Body of pancreas (tissue), 4 donors: ENCODE measurements at regions not wholly inside any gene's neighbourhood (a gene's known extent, or its start where the extent isn't known, plus 50 kb on each side); places are given as distances from the start of the nearest gene placed in this dataset.

ENCODE experiments used
- POLR2A ChIP-seq, 3 donors: fragments of 450-650 bp; IDR thresholded peaks; one replicate each; pipeline ENCODE4 v1.6.1; 2016; ENCODE audit warnings: antibody characterized with exemption in 3 of 3, mild to moderate bottlenecking in 2 of 3
- TF ChIP-seq, protein P1 (sequence below), 7 experiments: fragments of 450-650 bp in 4 of 7; fragments of 200-600 bp in 3 of 7; sonication (generic) in 3 of 7; IDR thresholded peaks; one replicate each; pipeline ENCODE4 v1.5.1; 2016 to 2019; ENCODE audit warnings: antibody characterized with exemption in 7 of 7

DNA sequence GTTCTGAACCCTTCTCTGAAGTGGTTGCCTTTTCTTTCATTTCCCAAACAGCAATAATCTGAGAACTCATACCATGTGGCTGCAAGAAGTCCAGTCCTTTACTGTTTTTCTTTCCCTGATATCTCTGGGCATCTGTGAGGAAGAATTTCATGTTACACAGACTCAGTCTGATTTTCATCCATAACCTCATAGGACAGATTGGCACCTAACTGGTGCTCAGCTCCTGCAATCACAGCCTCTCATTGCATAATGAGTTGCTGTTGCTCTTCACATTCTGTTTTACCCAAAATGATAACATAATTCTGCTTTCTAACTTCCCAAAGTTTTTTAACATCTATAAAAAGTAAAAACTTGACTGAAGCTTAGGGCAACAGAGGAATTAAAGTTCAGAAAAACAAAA, 472.2 kb upstream of the PBX1 start:
- TF ChIP-seq, protein P1, sequence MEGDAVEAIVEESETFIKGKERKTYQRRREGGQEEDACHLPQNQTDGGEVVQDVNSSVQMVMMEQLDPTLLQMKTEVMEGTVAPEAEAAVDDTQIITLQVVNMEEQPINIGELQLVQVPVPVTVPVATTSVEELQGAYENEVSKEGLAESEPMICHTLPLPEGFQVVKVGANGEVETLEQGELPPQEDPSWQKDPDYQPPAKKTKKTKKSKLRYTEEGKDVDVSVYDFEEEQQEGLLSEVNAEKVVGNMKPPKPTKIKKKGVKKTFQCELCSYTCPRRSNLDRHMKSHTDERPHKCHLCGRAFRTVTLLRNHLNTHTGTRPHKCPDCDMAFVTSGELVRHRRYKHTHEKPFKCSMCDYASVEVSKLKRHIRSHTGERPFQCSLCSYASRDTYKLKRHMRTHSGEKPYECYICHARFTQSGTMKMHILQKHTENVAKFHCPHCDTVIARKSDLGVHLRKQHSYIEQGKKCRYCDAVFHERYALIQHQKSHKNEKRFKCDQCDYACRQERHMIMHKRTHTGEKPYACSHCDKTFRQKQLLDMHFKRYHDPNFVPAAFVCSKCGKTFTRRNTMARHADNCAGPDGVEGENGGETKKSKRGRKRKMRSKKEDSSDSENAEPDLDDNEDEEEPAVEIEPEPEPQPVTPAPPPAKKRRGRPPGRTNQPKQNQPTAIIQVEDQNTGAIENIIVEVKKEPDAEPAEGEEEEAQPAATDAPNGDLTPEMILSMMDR (IDR thresholded peaks at IDR 0.05) = no peak
- TF ChIP-seq POLR2A (IDR thresholded peaks at IDR 0.05) = no peak
